HepG2 (cell line): ENCODE measurements at regions not wholly inside any gene's neighbourhood (a gene's known extent, or its start where the extent isn't known, plus 50 kb on each side); places are given as distances from the start of the nearest gene placed in this dataset.
A peak's percentile ranks its signal among the peaks of the same experiment; 100 is the strongest.

Experiments used
- ATAC-seq: fragments of 200-7000 bp; cut with Tn5 transposase; 3 replicates; pipeline ENCODE4 v1.9.1; 2020; ENCODE audit warnings: mild to moderate bottlenecking, moderate library complexity
- BruUV-seq: library from RNA; stranded (reverse); fragments of 400-500 nt; replicated peaks from 2 replicates; lab custom pipeline; 2021; lab: Mats Ljungman, UMichigan
- CTCF ChIA-PET: fragments of 300-600 bp; formaldehyde crosslinking; extraction: SDS; loops from one replicate; lab custom pipeline; 2021; ENCODE audit warnings: low total read pairs, inconsistent platforms, low intra/inter-chr PET ratio; lab: Yijun Ruan, JAX
- POLR2A ChIA-PET: fragments of 350-600 bp; sonication (Branson Sonifier 250); formaldehyde crosslinking; loops from one replicate; lab custom pipeline; 2020; ENCODE audit warnings: antibody characterized with exemption, inconsistent platforms; lab: Yijun Ruan, JAX
- DNase-seq: peaks from one replicate; pipeline ENCODE4 v3.0.0-alpha.2; 2015; ENCODE audit warnings: low spot score
- FAIRE-seq: peaks from 3 replicates; lab custom pipeline; 2011; peaks lifted over from hg19 to GRCh38; lab: Jason Lieb, UNC
- H2AFZ ChIP-seq: one replicate; pipeline ENCODE4 v1.6.1; 2011; ENCODE audit warnings: low read length, inconsistent platforms
- H3K27ac ChIP-seq: fragments of 300-600 bp; 3 replicates; pipeline ENCODE4 v1.8.0; 2011; ENCODE audit warnings: mixed run types, mild to moderate bottlenecking, mixed read lengths, low read length, inconsistent platforms; ENCODE audit not compliant: insufficient read depth; ENCODE audit errors: extremely low read length
- H3K27me3 ChIP-seq, 2 experiments: fragments of 200-600 bp in 1 of 2; 2 replicates in 1 of 2; 3 replicates in 1 of 2; pipeline versions ENCODE4 v1.6.0 to v1.8.0; 2011; ENCODE audit warnings: low read length in 2 of 2, mild to moderate bottlenecking in 2 of 2, moderate library complexity in 2 of 2, inconsistent platforms in 1 of 2; ENCODE audit not compliant: insufficient read depth in 2 of 2, control insufficient read depth in 1 of 2
- H3K36me3 ChIP-seq, 2 experiments: fragments of 200-600 bp in 1 of 2; replicated peaks in 1 of 2; 2 replicates in 1 of 2; 3 replicates in 1 of 2; pipeline versions ENCODE4 v1.5.1 to v1.8.0; 2011; ENCODE audit warnings: low read length in 2 of 2, inconsistent platforms in 1 of 2; ENCODE audit not compliant: insufficient read depth in 2 of 2, control insufficient read depth in 1 of 2
- H3K4me1 ChIP-seq: 2 replicates; pipeline ENCODE4 v1.5.1; 2012; ENCODE audit warnings: low read length, inconsistent platforms; ENCODE audit not compliant: insufficient read depth
- H3K4me2 ChIP-seq: 2 replicates; pipeline ENCODE4 v1.6.0; 2011; ENCODE audit warnings: low read depth, low read length, inconsistent platforms
- H3K4me3 ChIP-seq, 3 experiments: fragments of 200-600 bp in 1 of 3; sonication (generic), shearing (Covaris generic) in 1 of 3; replicated peaks in 1 of 3; 2 replicates each; pipeline ENCODE4 v1.5.1; 2011 to 2016; ENCODE audit warnings: low read length in 3 of 3, inconsistent platforms in 2 of 3, low read depth in 2 of 3, mild to moderate bottlenecking in 2 of 3, control low read depth in 1 of 3, mixed read lengths in 1 of 3; ENCODE audit not compliant: insufficient read depth in 1 of 3
- H3K79me2 ChIP-seq: one replicate; pipeline ENCODE4 v1.6.1; 2011; ENCODE audit warnings: low read length, inconsistent platforms; ENCODE audit not compliant: insufficient read depth
- H3K9ac ChIP-seq: 2 replicates; pipeline ENCODE4 v1.6.0; 2011; ENCODE audit warnings: mild to moderate bottlenecking, low read depth, low read length, inconsistent platforms; ENCODE audit not compliant: insufficient read depth
- H3K9me3 ChIP-seq: 2 replicates; pipeline ENCODE4 v1.5.1; 2012; ENCODE audit warnings: mild to moderate bottlenecking, low read length
- H4K20me1 ChIP-seq: 2 replicates; pipeline ENCODE4 v1.6.0; 2011; ENCODE audit warnings: inconsistent platforms, mild to moderate bottlenecking, low read length, moderate library complexity; ENCODE audit not compliant: insufficient read depth
- CC2D1A ChIP-seq: sonication (generic); formaldehyde crosslinking; IDR thresholded peaks from 2 replicates; pipeline ENCODE4 v1.8.1; 2023; ENCODE audit warnings: mild to moderate bottlenecking, missing genetic modification reagents
- CTCF ChIP-seq: sonication (generic); formaldehyde crosslinking; IDR thresholded peaks from 2 replicates; pipeline ENCODE4 v1.5.0; 2020; ENCODE audit warnings: mild to moderate bottlenecking, missing genetic modification reagents, moderate library complexity
- DRAP1 ChIP-seq: IDR thresholded peaks from 2 replicates; pipeline ENCODE4 v1.6.1; 2016; ENCODE audit warnings: missing genetic modification reagents, missing compliant biosample characterization
- ETV5 ChIP-seq: IDR thresholded peaks from 2 replicates; pipeline ENCODE4 v1.6.1; 2018; ENCODE audit warnings: missing biosample characterization, missing genetic modification reagents, inconsistent platforms, borderline replicate concordance
- POLR2G ChIP-seq: fragments of 200-400 bp; formaldehyde crosslinking; IDR thresholded peaks from 2 replicates; pipeline ENCODE4 v1.6.1; 2018; ENCODE audit warnings: mild to moderate bottlenecking, low read depth, low read length, moderate library complexity
- SNAPC2 ChIP-seq: sonication (generic); formaldehyde crosslinking; IDR thresholded peaks from 2 replicates; pipeline ENCODE4 v1.8.1; 2022; ENCODE audit warnings: mild to moderate bottlenecking, missing genetic modification reagents
- SOX5 ChIP-seq: IDR thresholded peaks from 2 replicates; pipeline ENCODE4 v1.6.1; 2016; ENCODE audit warnings: borderline replicate concordance
- STAG1 ChIP-seq: sonication (generic); formaldehyde crosslinking; IDR thresholded peaks from 2 replicates; pipeline ENCODE4 v1.4.0; 2020; ENCODE audit warnings: missing genetic modification reagents
- THAP9 ChIP-seq: sonication (generic); formaldehyde crosslinking; IDR thresholded peaks from 2 replicates; pipeline ENCODE4; 2020; ENCODE audit warnings: missing genetic modification reagents, mild to moderate bottlenecking, borderline replicate concordance
- ZNF619 ChIP-seq: sonication (generic); formaldehyde crosslinking; IDR thresholded peaks from 2 replicates; pipeline ENCODE4 v1.4.0; 2020; ENCODE audit warnings: mild to moderate bottlenecking, missing genetic modification reagents
- WGBS: methylation state at CpG from one replicate; pipeline ENCODE4 v1.1.6; 2017; ENCODE audit warnings: low lambda C conversion rate; 5-methylcytosine and 5-hydroxymethylcytosine counted together
- in situ Hi-C: cut with HindIII; loops from 2 replicates; pipeline ENCODE4 v1.10.0; 2017; ENCODE audit warnings: low pct_unique_long_range_greater_than_20kb; ENCODE audit not compliant: extremely low pct_ligation_motif_present
- intact Hi-C: fragments of 100-400 bp; cut with micrococcal nuclease; formaldehyde crosslinking; loops from one replicate; pipeline ENCODE4 v1.10.0; 2022; ENCODE audit not compliant: unreplicated experiment
- TF ChIP-seq, protein P1 (sequence below): IDR thresholded peaks from 2 replicates; pipeline ENCODE4 v1.6.1; 2018; ENCODE audit warnings: missing genetic modification reagents, mild to moderate bottlenecking, missing compliant biosample characterization

GRCh38 chr3:84759361-84759760, 199.4 kb upstream of the CADM2 start:
- H3K27me3 ChIP-seq = no peaks in the 10 kb centered on the region
- no peaks in the 10 kb centered on the region for H3K36me3 ChIP-seq
- no peaks in the 10 kb centered on the region for H3K9me3 ChIP-seq
- H3K4me2 ChIP-seq = no peak overlapping the region
- POLR2A ChIA-PET = no interaction called here
- H4K20me1 ChIP-seq = no peaks in the 10 kb centered on the region
- CTCF ChIA-PET = no interaction called here
- no TSS peak for BruUV-seq
- no peak overlapping the region for H3K9ac ChIP-seq
- no peaks in the 10 kb centered on the region for H3K4me1 ChIP-seq
- TF ChIP-seq POLR2G = no peak
- TF ChIP-seq ETV5 (CRISPR knock-in tag) = no peak
- TF ChIP-seq SOX5 (CRISPR knock-in tag) = no peak
- no peak for TF ChIP-seq ZNF619
- no peak for TF ChIP-seq CTCF (CRISPR knock-in tag)
- no peak for FAIRE-seq
- WGBS = 0% methylated on average over 1 of the region's 4 CpGs
- no peak overlapping the region for H3K4me3 ChIP-seq
- in situ Hi-C loops (no loop called here), intact Hi-C loops (no loop called here)
- no peak overlapping the region for H3K27ac ChIP-seq
- no peak for DNase-seq
- ATAC-seq = no peak
- H3K79me2 ChIP-seq = no peaks in the 10 kb centered on the region
- no peak overlapping the region for H2AFZ ChIP-seq

DNA sequence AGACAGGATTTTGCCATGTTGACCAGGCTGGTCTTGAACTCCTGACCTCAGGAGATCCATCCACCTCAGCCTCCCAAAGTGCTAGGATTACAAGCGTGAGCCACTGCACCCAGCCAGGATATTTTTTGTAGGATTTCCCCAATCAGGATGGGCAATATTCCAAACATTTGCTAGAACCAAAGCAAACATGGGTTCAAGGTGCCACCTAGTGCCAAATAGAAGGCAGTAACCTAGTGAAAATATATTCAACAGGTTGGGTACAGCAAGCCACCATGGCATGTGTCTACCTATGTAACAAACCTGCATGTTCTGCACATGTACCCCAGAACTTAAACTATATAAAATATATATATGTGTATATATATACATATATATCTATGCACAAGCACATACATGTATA, 185.9 kb upstream of the CADM2 start:
- ChIA-PET POLR2A (no interaction called here), CTCF (no interaction called here)
- Histone ChIP-seq H2AFZ (no peak overlapping the region), H3K36me3 (no peaks in the 10 kb centered on the region), H3K9me3 (peaks cover 4% of the 10 kb centered on the region; the same call in 1 of the 2 replicates), H3K27me3 (no peaks in the 10 kb centered on the region), H3K4me1 (no peaks in the 10 kb centered on the region), H3K27ac (no peak overlapping the region), H3K9ac (no peak overlapping the region), H3K4me3 (no peak overlapping the region), H4K20me1 (no peaks in the 10 kb centered on the region), H3K79me2 (no peaks in the 10 kb centered on the region), H3K4me2 (no peak overlapping the region)
- FAIRE-seq (no peak), DNase-seq (peak; percentile 3), ATAC-seq (no peak)
- 0% methylated on average over 1 of the region's 1 CpG for WGBS
- in situ Hi-C loops = no loop called here
- BruUV-seq = no TSS peak
- intact Hi-C loops = loop anchor here (5.0 kb wide), 1 partner anchor 226 kb away; no protein-coding TSS in a partner anchor
- TF ChIP-seq SNAPC2 (CRISPR knock-in tag) = no peak
- no peak for TF ChIP-seq DRAP1 (CRISPR knock-in tag)
- peak; percentile 36; the same call in 1 of the 2 replicates for TF ChIP-seq STAG1 (CRISPR knock-in tag)
- no peak for TF ChIP-seq CC2D1A (CRISPR knock-in tag)
- TF ChIP-seq, protein P1, sequence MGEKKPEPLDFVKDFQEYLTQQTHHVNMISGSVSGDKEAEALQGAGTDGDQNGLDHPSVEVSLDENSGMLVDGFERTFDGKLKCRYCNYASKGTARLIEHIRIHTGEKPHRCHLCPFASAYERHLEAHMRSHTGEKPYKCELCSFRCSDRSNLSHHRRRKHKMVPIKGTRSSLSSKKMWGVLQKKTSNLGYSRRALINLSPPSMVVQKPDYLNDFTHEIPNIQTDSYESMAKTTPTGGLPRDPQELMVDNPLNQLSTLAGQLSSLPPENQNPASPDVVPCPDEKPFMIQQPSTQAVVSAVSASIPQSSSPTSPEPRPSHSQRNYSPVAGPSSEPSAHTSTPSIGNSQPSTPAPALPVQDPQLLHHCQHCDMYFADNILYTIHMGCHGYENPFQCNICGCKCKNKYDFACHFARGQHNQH (CRISPR knock-in tag) = no peak
- TF ChIP-seq THAP9 = no peak
